ENCODE measurements at regions not wholly inside any gene's neighbourhood (a gene's known extent, or its start where the extent isn't known, plus 50 kb on each side); places are given as distances from the start of the nearest gene placed in this dataset.

DNA sequence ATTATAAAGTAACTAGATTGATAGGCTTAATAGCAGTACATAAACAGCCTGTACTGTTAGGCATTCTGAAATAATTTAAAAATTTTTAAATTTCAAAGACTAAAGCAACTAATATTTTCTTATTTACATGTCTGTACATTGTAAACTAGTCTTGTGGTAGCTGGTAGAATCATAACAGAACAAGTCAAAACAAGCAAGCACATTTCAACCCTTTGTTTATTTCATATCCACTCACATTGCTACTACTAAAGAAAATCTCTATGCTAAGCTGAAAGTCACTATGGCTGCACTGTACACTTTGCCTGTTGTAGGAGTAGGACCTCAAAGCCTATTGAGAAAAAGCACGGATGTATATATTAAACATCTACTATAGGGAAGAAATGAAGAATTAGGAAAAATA, 738.2 kb upstream of the ADGRL4 start:
- no peak for TF ChIP-seq POLR2AphosphoS5 (IDR thresholded peaks at IDR 0.05; ENCODE audit: borderline replicate concordance, low read depth, low read length)
- TF ChIP-seq EZH2 (IDR thresholded peaks at IDR 0.05): no peak
- no peak for TF ChIP-seq FOXP2 (optimal IDR thresholded peaks at IDR 0.05; ENCODE audit: control extremely low read depth, extremely low read length, insufficient read depth)

All from SK-N-MC (cell line).